PFSK-1 (cell line): ENCODE measurements at regions not wholly inside any gene's neighbourhood (a gene's known extent, or its start where the extent isn't known, plus 50 kb on each side); places are given as distances from the start of the nearest gene placed in this dataset.

ENCODE experiments used
- FOXP2 ChIP-seq: optimal IDR thresholded peaks from 2 replicates; pipeline ENCODE3; 2011; ENCODE audit warnings: borderline replicate concordance, control low read depth, inconsistent platforms; ENCODE audit not compliant: insufficient read depth; ENCODE audit errors: extremely low read length, extremely low read depth
- POLR2AphosphoS5 ChIP-seq: IDR thresholded peaks from 2 replicates; pipeline ENCODE4 v1.6.1; 2012; ENCODE audit warnings: low read depth, mild to moderate bottlenecking, control low read depth, low read length, moderate library complexity
- SIN3A ChIP-seq: IDR thresholded peaks from 2 replicates; pipeline ENCODE4 v1.6.1; 2012; ENCODE audit warnings: mild to moderate bottlenecking, low read length, moderate library complexity, borderline replicate concordance; ENCODE audit not compliant: insufficient read depth
- TAF1 ChIP-seq: IDR thresholded peaks from 2 replicates; pipeline ENCODE4 v1.6.1; 2012; ENCODE audit warnings: low read length, control low read depth, borderline replicate concordance; ENCODE audit not compliant: insufficient read depth
- TF ChIP-seq, protein P1 (sequence below), 2 experiments: IDR thresholded peaks; 2 replicates each; pipeline versions ENCODE4 v1.6.1 to v1.8.0; 2011 to 2012; ENCODE audit warnings: low read depth in 2 of 2, low read length in 2 of 2, control low read depth in 1 of 2, inconsistent platforms in 1 of 2, mild to moderate bottlenecking in 1 of 2, moderate library complexity in 1 of 2; ENCODE audit not compliant: insufficient read depth in 1 of 2

DNA sequence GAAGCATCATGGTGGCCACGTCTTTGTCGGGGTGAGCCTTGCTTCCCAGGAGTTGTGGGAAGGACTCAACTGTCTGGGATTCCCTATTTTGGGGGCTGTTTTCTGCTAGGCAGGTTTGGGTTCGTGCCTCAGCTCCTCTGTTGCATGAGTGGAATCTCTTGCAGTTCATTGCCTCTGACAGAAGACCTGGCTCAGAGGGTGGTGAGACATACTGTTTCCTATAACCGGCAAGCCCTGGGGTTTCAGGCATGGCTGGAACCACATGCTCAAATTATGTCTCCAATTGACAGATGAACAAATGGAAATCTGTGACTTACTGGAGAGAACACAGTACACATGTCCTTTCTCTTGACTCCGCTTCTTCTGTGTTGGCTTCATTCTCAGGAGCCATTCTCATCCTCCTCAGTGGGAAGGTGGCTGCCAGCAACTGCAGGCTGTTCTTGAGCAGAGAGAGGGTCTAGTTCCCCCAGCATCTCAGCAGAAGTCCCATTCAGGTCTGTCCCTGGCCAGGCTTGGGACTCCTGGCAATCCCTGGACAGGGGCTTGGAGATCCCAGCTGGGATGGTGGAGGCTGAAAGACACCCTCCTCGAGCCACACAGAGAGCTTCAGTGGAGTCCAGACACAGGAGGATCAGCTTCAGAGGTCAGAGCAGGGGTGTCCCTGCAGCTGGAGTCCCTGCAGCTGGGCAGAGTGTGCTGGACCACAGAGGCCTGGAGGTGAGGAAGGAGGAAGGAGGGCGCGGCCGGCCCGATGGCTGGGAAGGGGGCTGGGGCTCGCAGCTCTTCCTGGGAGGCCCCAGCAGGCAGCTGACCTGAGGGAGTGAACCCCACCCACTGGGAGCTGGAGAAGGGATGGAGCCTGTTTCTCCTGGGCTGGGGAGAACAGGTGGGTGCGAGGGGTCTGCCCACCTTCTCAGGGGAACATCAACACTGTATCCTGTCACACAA is 97.6 kb downstream of the LSM3 start:
- TF ChIP-seq TAF1, result no peak
- TF ChIP-seq, protein P1, sequence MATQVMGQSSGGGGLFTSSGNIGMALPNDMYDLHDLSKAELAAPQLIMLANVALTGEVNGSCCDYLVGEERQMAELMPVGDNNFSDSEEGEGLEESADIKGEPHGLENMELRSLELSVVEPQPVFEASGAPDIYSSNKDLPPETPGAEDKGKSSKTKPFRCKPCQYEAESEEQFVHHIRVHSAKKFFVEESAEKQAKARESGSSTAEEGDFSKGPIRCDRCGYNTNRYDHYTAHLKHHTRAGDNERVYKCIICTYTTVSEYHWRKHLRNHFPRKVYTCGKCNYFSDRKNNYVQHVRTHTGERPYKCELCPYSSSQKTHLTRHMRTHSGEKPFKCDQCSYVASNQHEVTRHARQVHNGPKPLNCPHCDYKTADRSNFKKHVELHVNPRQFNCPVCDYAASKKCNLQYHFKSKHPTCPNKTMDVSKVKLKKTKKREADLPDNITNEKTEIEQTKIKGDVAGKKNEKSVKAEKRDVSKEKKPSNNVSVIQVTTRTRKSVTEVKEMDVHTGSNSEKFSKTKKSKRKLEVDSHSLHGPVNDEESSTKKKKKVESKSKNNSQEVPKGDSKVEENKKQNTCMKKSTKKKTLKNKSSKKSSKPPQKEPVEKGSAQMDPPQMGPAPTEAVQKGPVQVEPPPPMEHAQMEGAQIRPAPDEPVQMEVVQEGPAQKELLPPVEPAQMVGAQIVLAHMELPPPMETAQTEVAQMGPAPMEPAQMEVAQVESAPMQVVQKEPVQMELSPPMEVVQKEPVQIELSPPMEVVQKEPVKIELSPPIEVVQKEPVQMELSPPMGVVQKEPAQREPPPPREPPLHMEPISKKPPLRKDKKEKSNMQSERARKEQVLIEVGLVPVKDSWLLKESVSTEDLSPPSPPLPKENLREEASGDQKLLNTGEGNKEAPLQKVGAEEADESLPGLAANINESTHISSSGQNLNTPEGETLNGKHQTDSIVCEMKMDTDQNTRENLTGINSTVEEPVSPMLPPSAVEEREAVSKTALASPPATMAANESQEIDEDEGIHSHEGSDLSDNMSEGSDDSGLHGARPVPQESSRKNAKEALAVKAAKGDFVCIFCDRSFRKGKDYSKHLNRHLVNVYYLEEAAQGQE (IDR thresholded peaks at IDR 0.05; ENCODE audit: insufficient read depth in 1 of 2, low read depth in 2 of 2, low read length in 2 of 2), result no peak
- no peak for TF ChIP-seq POLR2AphosphoS5
- TF ChIP-seq FOXP2, result no peak
- TF ChIP-seq SIN3A, result no peak

DNA sequence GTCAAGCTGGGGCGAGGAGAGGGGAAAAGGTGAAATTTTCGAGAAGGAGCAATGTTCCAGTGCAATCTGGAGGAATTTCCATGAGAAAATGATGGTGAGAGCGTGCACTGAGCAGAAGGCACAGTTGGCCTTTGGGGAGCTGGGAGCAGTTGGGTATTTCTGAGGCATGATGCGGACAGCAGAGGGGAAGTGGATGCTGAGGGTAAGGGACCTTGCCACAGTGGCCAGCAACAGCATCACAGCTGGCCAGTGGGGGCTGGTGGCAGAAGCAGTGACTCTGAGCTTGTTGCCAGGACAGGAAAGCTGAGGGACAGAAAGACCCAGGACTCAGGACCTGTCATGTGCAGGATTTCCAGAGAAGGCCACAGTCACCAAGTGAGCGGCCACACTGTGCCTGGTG is 98.9 kb downstream of the LSM3 start:
- TF ChIP-seq FOXP2, result no peak
- no peak for TF ChIP-seq TAF1

GRCh38 chr3:14278265-14278798 is 99.7 kb downstream of the LSM3 start:
- TF ChIP-seq TAF1, result no peak
- TF ChIP-seq, protein P1 (IDR thresholded peaks at IDR 0.05; ENCODE audit: insufficient read depth in 1 of 2, low read depth in 2 of 2, low read length in 2 of 2), result no peak

DNA sequence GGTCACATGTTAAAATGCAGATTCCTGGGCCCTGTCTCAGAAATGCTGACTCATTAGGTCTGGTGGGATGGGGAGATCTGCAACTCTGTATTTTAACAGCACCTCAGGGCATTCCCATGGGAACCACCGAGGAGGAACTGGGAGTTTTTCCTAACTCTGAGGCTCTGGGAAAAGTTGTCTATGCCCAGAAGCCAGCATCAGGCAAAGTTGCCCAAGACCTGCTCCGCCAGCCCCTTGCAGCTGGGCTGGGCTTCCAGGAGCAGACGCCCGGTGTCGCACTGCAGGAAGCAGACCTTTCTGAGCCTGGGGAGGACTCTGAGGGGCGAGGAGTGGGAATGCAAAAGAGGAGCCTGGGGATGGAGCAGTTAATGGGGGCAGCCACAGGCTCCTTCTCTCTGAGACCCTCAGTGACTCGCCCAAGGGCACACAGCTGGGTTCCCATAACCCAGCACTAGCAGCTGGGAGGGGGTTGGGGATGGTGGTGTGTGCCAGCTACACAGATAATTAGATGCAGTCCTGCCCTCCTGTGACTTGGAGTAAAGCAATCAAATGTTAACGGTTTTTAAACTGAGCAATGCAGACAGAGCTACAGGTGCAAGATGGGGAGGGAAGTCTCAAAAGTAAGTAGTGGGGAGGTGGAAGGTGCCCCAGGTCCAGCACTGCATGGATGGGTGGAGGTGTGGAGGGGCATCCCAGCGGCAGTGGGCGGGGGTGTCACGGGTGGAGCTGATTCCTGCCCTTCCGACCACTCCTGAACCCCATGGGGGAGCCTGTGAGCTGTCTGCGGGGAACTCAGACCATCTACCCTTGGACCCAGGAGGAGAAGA is 100.4 kb downstream of the LSM3 start:
- TF ChIP-seq, protein P1 (IDR thresholded peaks at IDR 0.05; ENCODE audit: insufficient read depth in 1 of 2, low read depth in 2 of 2, low read length in 2 of 2), result no peak
- TF ChIP-seq POLR2AphosphoS5, result no peak
- TF ChIP-seq FOXP2, result no peak
- no peak for TF ChIP-seq SIN3A
- TF ChIP-seq TAF1, result no peak

GRCh38 chr3:14279626-14280061 is 101.0 kb downstream of the LSM3 start:
- no peak for TF ChIP-seq SIN3A
- TF ChIP-seq TAF1, result no peak
- no peak for TF ChIP-seq POLR2AphosphoS5
- TF ChIP-seq FOXP2, result no peak
- TF ChIP-seq, protein P1 (IDR thresholded peaks at IDR 0.05; ENCODE audit: insufficient read depth in 1 of 2, low read depth in 2 of 2, low read length in 2 of 2), result no peak
